Naive thymus-derived CD8-positive, alpha-beta T cell (primary cell): ENCODE measurements at regions not wholly inside any gene's neighbourhood (a gene's known extent, or its start where the extent isn't known, plus 50 kb on each side); places are given as distances from the start of the nearest gene placed in this dataset.
A peak's percentile ranks its signal among the peaks of the same experiment; 100 is the strongest.

Source experiments
- ATAC-seq, 2 donors: fragments of 150-1000 bp; cut with Tn5 transposase in 1 of 2; sonication (Bioruptor Pico), chemical (Tn5 transposase) in 1 of 2; 1 replicate in 1 of 2; 2 replicates in 1 of 2; pipeline ENCODE4 v1.10.0; 2021; ENCODE audit warnings: mild to moderate bottlenecking in 2 of 2, moderate library complexity in 2 of 2
- POLR2A ChIA-PET: fragments of 350-600 bp; sonication (Branson Sonifier 250); formaldehyde crosslinking; loops from one replicate; lab custom pipeline; 2021; ENCODE audit warnings: antibody characterized with exemption; lab: Charles Lee
- DNase-seq, 10 donors: peaks; one replicate each; pipeline versions ENCODE4 v3.0.0 to v3.0.0-alpha.2; 2020 to 2022
- H3K27ac Mint-ChIP-seq, 10 donors: one replicate each; pipeline ENCODE4 v1.8.0; 2020 to 2022; ENCODE audit warnings: mild to moderate bottlenecking in 10 of 10, mixed read lengths in 10 of 10, moderate library complexity in 4 of 10, inconsistent platforms in 1 of 10
- H3K27me3 Mint-ChIP-seq, 5 donors: one replicate each; pipeline ENCODE4 v1.8.0; 2021 to 2022; ENCODE audit warnings: mixed read lengths in 5 of 5
- H3K36me3 Mint-ChIP-seq, 3 donors: one replicate each; pipeline ENCODE4 v1.8.0; 2020 to 2022; ENCODE audit warnings: mixed read lengths in 3 of 3, mild to moderate bottlenecking in 2 of 3, inconsistent platforms in 1 of 3
- H3K4me1 Mint-ChIP-seq, 4 donors: one replicate each; pipeline ENCODE4 v1.8.0; 2021 to 2022; ENCODE audit warnings: mixed read lengths in 4 of 4
- H3K4me3 Mint-ChIP-seq, 10 donors: one replicate each; pipeline ENCODE4 v1.8.0; 2020 to 2022; ENCODE audit warnings: mild to moderate bottlenecking in 10 of 10, mixed read lengths in 10 of 10, moderate library complexity in 6 of 10, inconsistent platforms in 1 of 10
- H3K9me3 Mint-ChIP-seq, 9 donors: one replicate each; pipeline ENCODE4 v1.8.0; 2020 to 2022; ENCODE audit warnings: mixed read lengths in 9 of 9, mild to moderate bottlenecking in 3 of 9, inconsistent platforms in 1 of 9, moderate library complexity in 1 of 9

DNA sequence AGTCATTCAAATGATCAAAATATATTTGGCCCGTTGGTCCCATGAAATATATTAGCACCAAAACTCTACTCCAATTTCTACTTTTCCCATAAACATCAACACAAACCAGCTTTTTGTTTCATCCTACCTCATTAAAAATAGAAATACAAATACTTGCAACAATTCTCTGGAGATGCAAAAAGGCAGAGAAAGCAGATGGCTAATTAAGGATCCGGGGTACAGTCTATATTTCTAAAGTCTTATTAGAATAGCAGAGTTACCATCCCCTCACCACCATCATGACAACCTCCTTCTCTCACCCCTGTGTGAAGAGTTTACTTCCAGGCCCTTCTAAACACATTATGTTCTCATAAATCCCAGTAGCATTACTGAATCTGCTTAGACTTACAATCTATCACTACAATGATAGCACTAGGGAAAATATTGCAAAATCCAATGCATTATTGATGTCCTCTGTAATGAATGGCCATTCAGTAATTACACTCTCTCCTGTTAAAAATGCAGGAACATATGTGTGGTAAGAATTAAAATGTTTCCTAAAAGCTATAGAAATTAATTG, 133.8 kb downstream of the HHIPL2 start:
- Mint-ChIP-seq H3K27ac (no peak overlapping the region), H3K4me3 (no peak overlapping the region), H3K27me3 (no peaks in the 10 kb centered on the region), H3K4me1 (peaks cover 18 to 49% (median 32%) of the 10 kb centered on the region in 4 donors), H3K36me3 (peaks cover 0 to 22% (median 15%) of the 10 kb centered on the region in 3 donors), H3K9me3 (peaks cover 0 to 9% (median 5%) of the 10 kb centered on the region in 9 donors)
- ATAC-seq = no peak
- POLR2A ChIA-PET = no interaction called here
- DNase-seq = no peak

DNA sequence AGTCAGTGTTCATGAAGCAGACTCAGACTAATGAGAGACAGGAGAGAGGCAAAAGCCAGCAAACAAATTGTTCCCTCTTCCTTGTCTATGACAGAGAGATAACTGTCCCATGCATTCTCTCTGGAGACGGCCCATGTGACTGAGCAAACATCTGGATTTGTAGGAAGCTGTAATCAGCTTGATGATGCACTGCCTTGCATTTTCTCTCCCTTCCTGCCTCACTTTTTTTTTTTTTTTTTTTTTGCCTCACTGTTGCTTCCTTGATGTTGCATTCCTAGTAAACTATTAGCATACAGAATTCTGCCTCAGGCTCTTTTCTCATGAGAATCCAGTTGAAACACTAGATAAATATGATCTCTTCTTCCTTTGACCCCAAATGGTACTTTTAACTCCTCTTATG, 134.5 kb downstream of the HHIPL2 start:
- peaks cover 0 to 8% (median 5%) of the 10 kb centered on the region in 9 donors for H3K9me3 Mint-ChIP-seq
- H3K4me3 Mint-ChIP-seq = no peak overlapping the region
- peaks cover 20 to 44% (median 26%) of the 10 kb centered on the region in 4 donors for H3K4me1 Mint-ChIP-seq
- H3K27me3 Mint-ChIP-seq = no peaks in the 10 kb centered on the region
- H3K27ac Mint-ChIP-seq = peak overlapping the region in 2 of 10 donors; percentile 5 to 29
- DNase-seq (no peak), ATAC-seq (no peak)
- peaks cover 0 to 20% (median 11%) of the 10 kb centered on the region in 3 donors for H3K36me3 Mint-ChIP-seq
- POLR2A ChIA-PET = no interaction called here

DNA sequence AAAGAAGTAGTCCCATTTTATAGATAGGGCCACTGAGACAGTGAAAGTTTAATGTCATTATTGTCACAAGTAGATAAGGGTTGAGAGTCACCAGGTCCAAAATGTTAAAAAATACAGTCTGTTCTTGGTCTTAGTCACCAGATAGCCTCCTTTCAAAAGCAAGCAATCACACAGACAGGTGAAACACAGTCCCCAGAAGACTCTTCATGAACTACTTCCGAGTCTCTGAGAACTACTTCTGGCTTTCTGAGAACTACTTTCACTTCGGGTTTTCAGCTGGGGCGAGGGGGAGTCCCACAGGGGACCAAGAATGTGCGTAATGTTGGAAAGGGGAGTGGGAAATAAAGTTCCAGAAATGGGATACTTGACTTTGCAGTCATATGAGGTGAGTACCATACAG, 143.2 kb downstream of the HHIPL2 start:
- no peak for ATAC-seq
- Mint-ChIP-seq H3K9me3 (peaks cover 0 to 19% (median 0%) of the 10 kb centered on the region in 9 donors), H3K27me3 (peaks cover 0 to 2% (median 0%) of the 10 kb centered on the region in 5 donors), H3K4me3 (peak overlapping the region in 5 of 10 donors; percentile 54 to 72 (median 71)), H3K4me1 (peaks cover 0 to 4% (median 3%) of the 10 kb centered on the region in 4 donors), H3K36me3 (peaks cover 0 to 7% (median 0%) of the 10 kb centered on the region in 3 donors), H3K27ac (peak overlapping the region in 2 of 10 donors; percentile 10 to 59)
- DNase-seq = no peak
- POLR2A ChIA-PET = no interaction called here

DNA sequence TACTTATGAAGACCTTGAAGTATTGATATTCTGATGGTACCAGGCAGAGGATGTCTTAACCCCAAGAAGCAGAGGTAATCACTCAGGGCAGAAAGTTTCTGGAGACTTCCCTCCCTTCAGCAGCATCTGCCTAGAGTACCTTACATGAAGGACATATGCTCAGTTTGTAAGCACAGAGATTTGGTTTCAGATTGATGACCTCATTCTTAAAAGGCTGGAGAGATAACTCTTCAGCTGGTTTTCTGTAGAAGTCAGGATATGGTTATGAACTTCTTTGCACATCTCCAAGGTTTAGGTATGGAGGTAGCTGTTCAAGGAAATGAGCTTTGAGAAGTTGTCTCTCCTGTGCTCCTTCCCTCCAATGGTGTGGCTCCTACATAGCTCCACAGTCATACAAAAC, 148.7 kb downstream of the HHIPL2 start:
- no peak overlapping the region for H3K4me3 Mint-ChIP-seq
- ATAC-seq (no peak), DNase-seq (no peak)
- H3K27me3 Mint-ChIP-seq = no peaks in the 10 kb centered on the region
- no peaks in the 10 kb centered on the region for H3K9me3 Mint-ChIP-seq
- peak overlapping the region in 2 of 10 donors; percentile 23 to 35 for H3K27ac Mint-ChIP-seq
- H3K4me1 Mint-ChIP-seq = peaks cover 0 to 8% (median 3%) of the 10 kb centered on the region in 4 donors
- POLR2A ChIA-PET = no interaction called here
- H3K36me3 Mint-ChIP-seq = no peaks in the 10 kb centered on the region

DNA sequence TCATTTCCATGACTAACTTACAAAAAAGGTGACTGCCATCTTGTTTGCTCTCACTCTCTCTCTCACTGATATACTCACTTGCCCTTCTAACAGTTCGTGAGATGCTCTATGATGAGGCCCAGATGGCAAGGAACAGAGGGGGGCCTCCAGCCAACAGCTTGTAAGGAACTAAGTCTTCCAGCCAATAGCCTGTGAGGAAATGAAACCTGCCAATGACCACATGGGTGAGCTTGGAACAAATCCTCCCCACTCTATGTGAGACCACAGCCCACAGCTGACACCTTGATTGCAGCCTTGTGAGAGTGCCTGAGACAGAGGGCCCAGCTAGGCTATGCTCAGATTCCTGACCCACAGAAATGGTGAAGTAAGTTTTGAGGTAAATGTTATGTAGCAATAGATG, 153.7 kb downstream of the HHIPL2 start:
- DNase-seq (no peak), ATAC-seq (no peak)
- POLR2A ChIA-PET = no interaction called here
- Mint-ChIP-seq H3K4me1 (peaks cover 1 to 32% (median 9%) of the 10 kb centered on the region in 4 donors), H3K9me3 (peaks cover 0 to 3% (median 0%) of the 10 kb centered on the region in 9 donors), H3K4me3 (no peak overlapping the region), H3K36me3 (no peaks in the 10 kb centered on the region), H3K27ac (no peak overlapping the region), H3K27me3 (peaks cover 0 to 4% (median 0%) of the 10 kb centered on the region in 5 donors)

DNA sequence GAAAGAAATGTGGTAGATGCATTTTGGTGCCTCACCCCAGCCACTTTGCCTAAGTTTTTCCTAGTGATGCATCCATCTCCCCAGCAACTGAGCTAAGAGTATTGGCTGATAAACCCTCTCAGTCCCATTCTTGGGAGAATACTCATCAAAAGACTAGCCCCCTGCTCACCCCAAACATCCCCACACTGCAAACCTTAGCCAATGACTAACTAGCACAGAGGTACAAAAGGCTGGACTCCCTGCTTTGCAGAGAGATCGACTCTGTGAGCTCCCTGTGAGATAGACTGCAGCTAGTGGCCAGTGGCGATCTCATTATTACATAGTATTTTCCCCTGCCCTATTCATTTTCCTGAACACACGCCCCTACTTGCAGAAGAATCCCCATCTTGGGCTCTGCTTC, 155.3 kb downstream of the HHIPL2 start:
- H3K27ac Mint-ChIP-seq = peak overlapping the region in 2 of 10 donors; percentile 20 to 38
- peaks cover 0 to 4% (median 0%) of the 10 kb centered on the region in 5 donors for H3K27me3 Mint-ChIP-seq
- no peak overlapping the region for H3K4me3 Mint-ChIP-seq
- DNase-seq = no peak
- H3K9me3 Mint-ChIP-seq = peaks cover 0 to 3% (median 0%) of the 10 kb centered on the region in 9 donors
- no peaks in the 10 kb centered on the region for H3K36me3 Mint-ChIP-seq
- H3K4me1 Mint-ChIP-seq = peaks cover 5 to 35% (median 9%) of the 10 kb centered on the region in 4 donors
- POLR2A ChIA-PET = no interaction called here
- ATAC-seq = no peak

DNA sequence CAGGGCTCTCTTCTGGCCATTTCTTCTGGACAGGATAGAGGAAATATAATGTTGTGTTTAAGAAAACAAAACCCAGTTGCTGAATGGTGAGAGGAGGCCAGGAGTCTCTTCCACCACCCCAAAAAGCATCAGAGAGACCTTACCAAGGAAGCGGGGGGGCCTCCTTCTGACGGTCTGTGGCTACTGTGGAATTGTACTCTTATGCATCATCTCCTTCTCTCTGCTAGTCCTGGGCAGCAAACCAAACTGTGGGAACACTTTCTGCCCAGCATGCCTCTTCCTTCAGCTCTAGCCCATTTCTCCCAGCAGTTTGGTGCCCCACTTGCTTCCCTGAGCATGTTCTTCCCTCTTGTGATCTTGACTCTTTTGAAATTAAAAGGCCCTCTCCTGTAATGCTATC, 157.7 kb downstream of the HHIPL2 start:
- no peak for ATAC-seq
- peaks cover 5 to 35% (median 11%) of the 10 kb centered on the region in 4 donors for H3K4me1 Mint-ChIP-seq

DNA sequence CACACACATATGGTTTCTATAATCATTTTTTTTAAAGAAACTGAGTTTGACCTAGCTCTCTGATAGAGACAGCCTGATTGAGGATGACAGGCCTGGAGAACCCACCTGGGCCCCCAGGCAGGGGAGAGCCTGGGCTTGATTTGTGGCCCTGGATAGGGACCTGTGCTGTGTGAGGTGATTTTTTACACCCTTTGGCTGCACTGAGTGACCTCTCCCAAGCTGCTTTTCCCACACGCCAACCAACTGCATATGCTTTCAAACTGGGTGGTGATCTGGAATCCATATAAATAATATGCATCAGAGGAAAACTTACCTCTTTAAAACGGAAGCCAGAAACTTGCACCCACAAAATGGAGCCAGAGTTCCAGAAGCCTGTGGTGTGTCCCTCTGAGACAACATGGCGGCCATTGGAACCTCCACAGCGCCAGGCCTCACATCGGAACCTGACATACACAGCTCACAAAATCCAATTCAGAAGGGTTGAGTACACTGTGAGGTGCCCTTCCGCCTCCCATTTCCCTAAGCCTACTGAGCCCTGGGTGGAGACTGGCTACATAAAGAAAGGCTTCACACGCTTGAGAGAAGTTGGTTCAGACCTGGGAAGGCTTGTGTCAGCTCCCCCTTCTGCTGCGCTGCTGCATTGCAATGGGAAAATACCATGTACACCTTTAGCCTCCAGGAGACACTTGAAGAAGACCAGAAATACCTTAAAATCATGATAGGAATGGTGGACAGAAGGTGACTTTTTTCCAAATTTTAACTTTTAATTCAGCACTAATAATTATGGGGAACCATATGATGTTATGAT, 160.7 kb downstream of the HHIPL2 start:
- H3K36me3 Mint-ChIP-seq = peaks cover 0 to 2% (median 0%) of the 10 kb centered on the region in 3 donors
- peaks cover 0 to 4% (median 0%) of the 10 kb centered on the region in 5 donors for H3K27me3 Mint-ChIP-seq
- peaks cover 5 to 26% (median 8%) of the 10 kb centered on the region in 4 donors for H3K4me1 Mint-ChIP-seq
- H3K4me3 Mint-ChIP-seq = no peak overlapping the region
- POLR2A ChIA-PET = no interaction called here
- ATAC-seq (no peak), DNase-seq (peak in 1 of 10 donors; percentile 4)
- H3K27ac Mint-ChIP-seq = peak overlapping the region in 1 of 10 donors; percentile 22
- H3K9me3 Mint-ChIP-seq = peaks cover 0 to 3% (median 0%) of the 10 kb centered on the region in 9 donors

More for the DNA sequence above, 157.7 kb downstream of the HHIPL2 start:
- POLR2A ChIA-PET = no interaction called here
- Mint-ChIP-seq H3K27ac (peak overlapping the region in 2 of 10 donors; percentile 43 to 57), H3K27me3 (peaks cover 0 to 4% (median 0%) of the 10 kb centered on the region in 5 donors), H3K36me3 (no peaks in the 10 kb centered on the region), H3K9me3 (peaks cover 0 to 3% (median 0%) of the 10 kb centered on the region in 9 donors), H3K4me3 (no peak overlapping the region)
- DNase-seq = no peak

DNA sequence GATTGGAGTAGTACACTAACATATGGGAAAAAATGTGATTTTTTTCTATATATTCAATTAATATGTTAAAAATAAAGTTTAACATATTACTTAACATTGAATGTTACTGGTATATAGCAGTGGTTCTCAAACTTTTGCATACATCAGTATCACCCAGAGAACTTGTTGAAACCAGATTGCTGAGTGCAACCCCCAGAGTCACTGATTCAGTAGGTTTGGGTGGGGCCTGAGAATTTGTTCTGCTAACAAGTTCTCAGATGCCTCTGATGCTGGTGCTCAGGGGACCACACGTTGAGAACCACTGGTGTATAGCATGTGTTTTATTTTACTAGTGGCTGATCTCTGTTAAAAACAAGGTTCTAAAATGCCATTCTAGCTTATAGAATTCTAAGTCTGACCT, 161.9 kb downstream of the HHIPL2 start:
- POLR2A ChIA-PET = no interaction called here
- ATAC-seq = no peak
- Mint-ChIP-seq H3K9me3 (peaks cover 0 to 9% (median 0%) of the 10 kb centered on the region in 9 donors), H3K36me3 (peaks cover 0 to 5% (median under 1%) of the 10 kb centered on the region in 3 donors), H3K4me1 (peaks cover 5 to 19% (median 8%) of the 10 kb centered on the region in 4 donors), H3K4me3 (no peak overlapping the region), H3K27me3 (peaks cover 0 to 4% (median 0%) of the 10 kb centered on the region in 5 donors), H3K27ac (no peak overlapping the region)
- DNase-seq = no peak

DNA sequence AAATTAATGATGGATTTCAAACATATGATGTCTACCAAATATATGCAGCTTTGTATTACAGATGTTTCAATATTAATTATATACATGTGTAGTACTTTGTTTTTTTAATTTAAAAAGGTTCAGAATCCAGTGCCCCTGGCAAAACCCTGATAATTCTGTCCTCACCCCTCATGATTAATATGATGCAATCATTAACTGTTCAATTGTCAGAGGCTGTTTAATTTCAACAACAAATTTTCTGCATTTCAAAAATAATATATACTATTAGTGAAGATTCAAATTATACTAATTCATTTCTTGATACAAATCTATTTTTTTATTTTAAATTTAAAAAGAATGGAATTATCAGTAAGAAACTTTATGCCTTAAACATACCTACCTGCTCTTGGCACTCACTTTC, 162.6 kb downstream of the HHIPL2 start:
- ATAC-seq (no peak), DNase-seq (no peak)
- peaks cover 0 to 9% (median 7%) of the 10 kb centered on the region in 3 donors for H3K36me3 Mint-ChIP-seq
- no peak overlapping the region for H3K4me3 Mint-ChIP-seq
- H3K27ac Mint-ChIP-seq = no peak overlapping the region
- peaks cover 5 to 12% (median 7%) of the 10 kb centered on the region in 4 donors for H3K4me1 Mint-ChIP-seq
- peaks cover 0 to 16% (median 6%) of the 10 kb centered on the region in 9 donors for H3K9me3 Mint-ChIP-seq
- POLR2A ChIA-PET = no interaction called here
- peaks cover 0 to under 1% (median 0%) of the 10 kb centered on the region in 5 donors for H3K27me3 Mint-ChIP-seq

DNA sequence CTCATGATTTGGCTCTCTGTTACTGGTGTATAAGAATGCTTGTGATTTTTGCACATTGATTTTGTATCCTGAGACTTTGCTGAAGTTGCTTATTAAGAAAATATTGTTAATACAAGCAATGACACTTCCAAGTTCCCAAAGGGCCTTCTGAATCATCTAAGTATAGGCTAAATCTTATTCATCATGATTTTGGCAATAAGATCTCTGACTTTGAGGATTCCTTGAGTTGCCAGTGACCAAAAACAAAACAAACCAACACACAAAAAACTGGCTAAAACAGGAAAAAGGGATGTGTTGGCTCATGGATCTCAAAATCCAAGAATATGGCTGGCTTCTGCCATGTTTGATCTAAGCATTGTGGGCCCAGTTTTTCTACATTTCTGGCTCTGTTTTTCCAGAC, 163.4 kb downstream of the HHIPL2 start:
- Mint-ChIP-seq H3K27me3 (no peaks in the 10 kb centered on the region), H3K36me3 (peaks cover 0 to 15% (median 13%) of the 10 kb centered on the region in 3 donors)
- no peak for ATAC-seq

DNA sequence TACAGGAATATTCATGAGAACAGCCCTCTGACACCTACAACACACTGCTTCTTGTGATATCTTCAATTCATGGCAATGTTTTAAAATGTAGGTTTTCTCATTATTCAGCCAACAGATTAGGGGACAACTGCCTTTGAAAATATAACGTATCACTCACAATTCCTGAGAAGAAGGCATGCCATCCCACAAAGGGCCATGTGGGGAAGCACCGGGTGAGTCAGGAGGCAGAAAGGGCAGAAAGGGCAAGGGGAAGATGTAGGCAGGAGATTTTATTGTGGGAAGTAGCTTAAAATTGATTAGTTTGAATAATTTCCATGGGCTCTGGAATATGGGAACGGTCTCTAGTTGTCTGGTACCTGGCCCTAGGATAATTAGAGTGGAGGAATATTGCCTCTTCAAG, 165.7 kb downstream of the HHIPL2 start:
- Mint-ChIP-seq H3K4me3 (no peak overlapping the region), H3K27ac (no peak overlapping the region), H3K27me3 (no peaks in the 10 kb centered on the region), H3K9me3 (peaks cover 0 to 23% (median 15%) of the 10 kb centered on the region in 9 donors), H3K36me3 (peaks cover 0 to 15% (median 13%) of the 10 kb centered on the region in 3 donors), H3K4me1 (peaks cover 0 to 2% (median under 1%) of the 10 kb centered on the region in 4 donors)
- DNase-seq (no peak), ATAC-seq (no peak)
- POLR2A ChIA-PET = no interaction called here

More for the DNA sequence above, 163.4 kb downstream of the HHIPL2 start:
- Mint-ChIP-seq H3K4me3 (no peak overlapping the region), H3K27ac (no peak overlapping the region), H3K4me1 (peaks cover 5 to 7% (median 6%) of the 10 kb centered on the region in 4 donors), H3K9me3 (peaks cover 0 to 23% (median 12%) of the 10 kb centered on the region in 9 donors)
- DNase-seq = no peak
- POLR2A ChIA-PET = no interaction called here
